ENCODE measurements at regions not wholly inside any gene's neighbourhood (a gene's known extent, or its start where the extent isn't known, plus 50 kb on each side); places are given as distances from the start of the nearest gene placed in this dataset.

- peaks cover 17% of the 10 kb centered on the region; the same call in 1 of the 2 replicates for H3K27me3 ChIP-seq (ENCODE audit: low read depth, low read length)
- H3K4me3 ChIP-seq (ENCODE audit: low read length): no peak overlapping the region
- no peaks in the 10 kb centered on the region for H3K4me1 ChIP-seq (ENCODE audit: low read length)
- no peak overlapping the region for H3K4me2 ChIP-seq (ENCODE audit: low read length)
- H4K20me1 ChIP-seq (ENCODE audit: insufficient read depth, low read length): no peaks in the 10 kb centered on the region
- H3K36me3 ChIP-seq (replicated peaks; ENCODE audit: low read depth, low read length): no peaks in the 10 kb centered on the region
- H2AFZ ChIP-seq (ENCODE audit: low read depth, low read length): no peak overlapping the region
- TF ChIP-seq, protein P1, sequence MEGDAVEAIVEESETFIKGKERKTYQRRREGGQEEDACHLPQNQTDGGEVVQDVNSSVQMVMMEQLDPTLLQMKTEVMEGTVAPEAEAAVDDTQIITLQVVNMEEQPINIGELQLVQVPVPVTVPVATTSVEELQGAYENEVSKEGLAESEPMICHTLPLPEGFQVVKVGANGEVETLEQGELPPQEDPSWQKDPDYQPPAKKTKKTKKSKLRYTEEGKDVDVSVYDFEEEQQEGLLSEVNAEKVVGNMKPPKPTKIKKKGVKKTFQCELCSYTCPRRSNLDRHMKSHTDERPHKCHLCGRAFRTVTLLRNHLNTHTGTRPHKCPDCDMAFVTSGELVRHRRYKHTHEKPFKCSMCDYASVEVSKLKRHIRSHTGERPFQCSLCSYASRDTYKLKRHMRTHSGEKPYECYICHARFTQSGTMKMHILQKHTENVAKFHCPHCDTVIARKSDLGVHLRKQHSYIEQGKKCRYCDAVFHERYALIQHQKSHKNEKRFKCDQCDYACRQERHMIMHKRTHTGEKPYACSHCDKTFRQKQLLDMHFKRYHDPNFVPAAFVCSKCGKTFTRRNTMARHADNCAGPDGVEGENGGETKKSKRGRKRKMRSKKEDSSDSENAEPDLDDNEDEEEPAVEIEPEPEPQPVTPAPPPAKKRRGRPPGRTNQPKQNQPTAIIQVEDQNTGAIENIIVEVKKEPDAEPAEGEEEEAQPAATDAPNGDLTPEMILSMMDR (IDR thresholded peaks at IDR 0.05; ENCODE audit: low read depth, low read length): no peak
- H3K79me2 ChIP-seq (ENCODE audit: low read length): no peaks in the 10 kb centered on the region
- H3K9me3 ChIP-seq (ENCODE audit: insufficient read depth, low read length): no peaks in the 10 kb centered on the region
- H3K9ac ChIP-seq (ENCODE audit: low read length): no peak overlapping the region
- H3K27ac ChIP-seq (ENCODE audit: low read length): no peak overlapping the region
Measured at GRCh38 chr1:62917314-62917713, 133.4 kb downstream of the ATG4C start.

- no peaks in the 10 kb centered on the region for H3K4me1 ChIP-seq (ENCODE audit: low read length)
- no peaks in the 10 kb centered on the region for H3K79me2 ChIP-seq (ENCODE audit: low read length)
- no peaks in the 10 kb centered on the region for H3K9me3 ChIP-seq (ENCODE audit: insufficient read depth, low read length)
- H3K27me3 ChIP-seq (ENCODE audit: low read depth, low read length): peaks cover 17% of the 10 kb centered on the region; the same call in 1 of the 2 replicates
- H2AFZ ChIP-seq (ENCODE audit: low read depth, low read length): no peak overlapping the region
- H3K4me3 ChIP-seq (ENCODE audit: low read length): no peak overlapping the region
- H3K27ac ChIP-seq (ENCODE audit: low read length): no peak overlapping the region
- TF ChIP-seq EZH2phosphoT487 (IDR thresholded peaks at IDR 0.05; ENCODE audit: low read depth): no peak
- TF ChIP-seq, protein P1 (IDR thresholded peaks at IDR 0.05; ENCODE audit: low read depth, low read length): no peak
- no peak overlapping the region for H3K4me2 ChIP-seq (ENCODE audit: low read length)
- no peaks in the 10 kb centered on the region for H3K36me3 ChIP-seq (replicated peaks; ENCODE audit: low read depth, low read length)
- H3K9ac ChIP-seq (ENCODE audit: low read length): no peak overlapping the region
- no peaks in the 10 kb centered on the region for H4K20me1 ChIP-seq (ENCODE audit: insufficient read depth, low read length)
Measured at GRCh38 chr1:62917805-62918204, 133.9 kb downstream of the ATG4C start.

GRCh38 chr1:62918700-62919099 lies 134.8 kb downstream of the ATG4C start:
- Histone ChIP-seq H3K4me1 (ENCODE audit: low read length) (no peaks in the 10 kb centered on the region), H3K4me2 (ENCODE audit: low read length) (no peak overlapping the region), H3K36me3 (replicated peaks; ENCODE audit: low read depth, low read length) (no peaks in the 10 kb centered on the region), H3K9ac (ENCODE audit: low read length) (no peak overlapping the region), H3K4me3 (ENCODE audit: low read length) (no peak overlapping the region), H3K9me3 (ENCODE audit: insufficient read depth, low read length) (no peaks in the 10 kb centered on the region), H4K20me1 (ENCODE audit: insufficient read depth, low read length) (no peaks in the 10 kb centered on the region), H3K27me3 (ENCODE audit: low read depth, low read length) (peaks cover 15% of the 10 kb centered on the region; the same call in 1 of the 2 replicates), H2AFZ (ENCODE audit: low read depth, low read length) (no peak overlapping the region), H3K27ac (ENCODE audit: low read length) (no peak overlapping the region), H3K79me2 (ENCODE audit: low read length) (no peaks in the 10 kb centered on the region)
- TF ChIP-seq, protein P1 (IDR thresholded peaks at IDR 0.05; ENCODE audit: low read depth, low read length): no peak
- no peak for TF ChIP-seq EZH2phosphoT487 (IDR thresholded peaks at IDR 0.05; ENCODE audit: low read depth)

GRCh38 chr1:62922006-62922405 lies 138.1 kb downstream of the ATG4C start:
- H3K4me1 ChIP-seq (ENCODE audit: low read length): no peaks in the 10 kb centered on the region

More at GRCh38 chr1:62922006-62922405, 138.1 kb downstream of the ATG4C start:
- Histone ChIP-seq H3K36me3 (replicated peaks; ENCODE audit: low read depth, low read length) (no peaks in the 10 kb centered on the region), H2AFZ (ENCODE audit: low read depth, low read length) (no peak overlapping the region), H3K27me3 (ENCODE audit: low read depth, low read length) (no peaks in the 10 kb centered on the region), H4K20me1 (ENCODE audit: insufficient read depth, low read length) (no peaks in the 10 kb centered on the region), H3K79me2 (ENCODE audit: low read length) (no peaks in the 10 kb centered on the region), H3K4me2 (ENCODE audit: low read length) (no peak overlapping the region), H3K9me3 (ENCODE audit: insufficient read depth, low read length) (no peaks in the 10 kb centered on the region), H3K4me3 (ENCODE audit: low read length) (no peak overlapping the region), H3K27ac (ENCODE audit: low read length) (no peak overlapping the region), H3K9ac (ENCODE audit: low read length) (no peak overlapping the region)
- TF ChIP-seq, protein P1 (IDR thresholded peaks at IDR 0.05; ENCODE audit: low read depth, low read length): no peak
- no peak for TF ChIP-seq EZH2phosphoT487 (IDR thresholded peaks at IDR 0.05; ENCODE audit: low read depth)
